ENCODE measurements at regions not wholly inside any gene's neighbourhood (a gene's known extent, or its start where the extent isn't known, plus 50 kb on each side); places are given as distances from the start of the nearest gene placed in this dataset.

DNA sequence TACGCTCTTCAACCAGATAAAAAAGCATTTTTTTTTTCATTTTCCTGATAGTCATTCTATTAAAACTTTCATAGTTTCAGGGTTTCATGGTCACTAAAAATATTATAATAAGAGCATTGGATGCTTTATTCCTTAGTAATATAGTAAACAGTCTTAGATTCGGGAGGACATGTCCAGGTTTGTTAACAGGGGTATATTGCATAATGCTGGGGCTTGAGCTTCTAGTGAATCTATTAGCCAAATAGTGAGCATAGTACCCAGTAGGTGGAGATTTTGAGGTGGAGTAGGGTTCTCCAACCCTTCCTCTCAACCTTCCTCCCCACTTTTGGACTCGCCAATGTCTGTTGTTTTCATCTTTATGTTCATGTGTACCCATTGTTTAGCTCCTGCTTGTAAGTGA lies 277.4 kb upstream of the RGS6 start:
- TF ChIP-seq, protein P1, sequence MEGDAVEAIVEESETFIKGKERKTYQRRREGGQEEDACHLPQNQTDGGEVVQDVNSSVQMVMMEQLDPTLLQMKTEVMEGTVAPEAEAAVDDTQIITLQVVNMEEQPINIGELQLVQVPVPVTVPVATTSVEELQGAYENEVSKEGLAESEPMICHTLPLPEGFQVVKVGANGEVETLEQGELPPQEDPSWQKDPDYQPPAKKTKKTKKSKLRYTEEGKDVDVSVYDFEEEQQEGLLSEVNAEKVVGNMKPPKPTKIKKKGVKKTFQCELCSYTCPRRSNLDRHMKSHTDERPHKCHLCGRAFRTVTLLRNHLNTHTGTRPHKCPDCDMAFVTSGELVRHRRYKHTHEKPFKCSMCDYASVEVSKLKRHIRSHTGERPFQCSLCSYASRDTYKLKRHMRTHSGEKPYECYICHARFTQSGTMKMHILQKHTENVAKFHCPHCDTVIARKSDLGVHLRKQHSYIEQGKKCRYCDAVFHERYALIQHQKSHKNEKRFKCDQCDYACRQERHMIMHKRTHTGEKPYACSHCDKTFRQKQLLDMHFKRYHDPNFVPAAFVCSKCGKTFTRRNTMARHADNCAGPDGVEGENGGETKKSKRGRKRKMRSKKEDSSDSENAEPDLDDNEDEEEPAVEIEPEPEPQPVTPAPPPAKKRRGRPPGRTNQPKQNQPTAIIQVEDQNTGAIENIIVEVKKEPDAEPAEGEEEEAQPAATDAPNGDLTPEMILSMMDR (IDR thresholded peaks at IDR 0.05; ENCODE audit: low read depth, low read length, missing control alignments) = no peak
- no peak for DNase-seq (ENCODE audit: extremely low read depth, low read depth)
- H3K4me3 ChIP-seq (replicated peaks; ENCODE audit: low read depth, low read length) = no peak overlapping the region

DNA sequence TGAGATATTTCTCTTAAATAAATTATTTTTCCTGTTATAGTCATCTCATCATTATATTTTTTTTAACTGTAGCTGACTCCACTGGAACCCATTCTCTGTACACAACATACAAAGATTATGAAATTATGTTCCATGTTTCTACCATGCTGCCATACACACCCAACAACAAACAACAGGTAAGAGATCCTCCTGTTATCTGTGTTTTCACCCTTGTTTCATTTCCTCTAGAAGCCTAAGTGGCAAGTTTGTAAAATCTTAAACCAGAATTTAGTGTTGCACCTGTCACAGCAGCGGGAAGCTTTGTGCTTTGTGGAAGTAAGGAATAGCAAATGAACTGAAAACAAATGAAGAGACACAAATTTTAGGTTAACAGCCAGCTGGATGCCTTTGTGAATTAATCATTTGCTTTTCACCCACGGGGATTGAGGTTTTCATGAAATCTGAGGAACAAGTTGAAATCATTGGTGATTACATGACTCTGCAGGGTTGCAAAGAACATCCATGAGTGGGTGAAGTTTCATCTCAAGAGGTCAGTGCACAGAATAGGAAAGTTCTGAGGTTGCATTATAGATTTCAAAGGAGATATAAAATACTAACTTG lies 273.9 kb upstream of the RGS6 start:
- TF ChIP-seq, protein P1 (IDR thresholded peaks at IDR 0.05; ENCODE audit: low read depth, low read length, missing control alignments) = no peak
- no peak overlapping the region for H3K4me3 ChIP-seq (replicated peaks; ENCODE audit: low read depth, low read length)
- DNase-seq (ENCODE audit: extremely low read depth, low read depth) = no peak

DNA sequence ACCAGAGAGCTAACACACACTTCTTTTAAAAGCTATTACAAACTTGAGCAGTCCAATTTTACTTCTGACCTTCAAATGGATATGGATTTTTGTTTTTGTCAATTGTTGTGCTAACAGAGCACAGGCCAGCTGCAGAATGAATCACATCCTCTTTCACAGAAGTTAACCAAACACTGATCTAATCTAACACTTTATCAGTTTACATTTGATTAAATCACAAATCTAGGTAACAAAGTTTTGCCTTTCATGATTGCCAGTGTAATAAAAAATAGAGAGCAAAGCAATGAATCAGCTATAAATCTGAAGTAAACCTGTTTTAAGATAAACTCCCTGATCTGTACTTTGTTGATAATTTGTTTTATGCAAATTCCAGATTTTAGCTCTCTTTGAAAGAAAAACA lies 273.1 kb upstream of the RGS6 start:
- H3K4me3 ChIP-seq (replicated peaks; ENCODE audit: low read depth, low read length) = no peak overlapping the region
- TF ChIP-seq, protein P1 (IDR thresholded peaks at IDR 0.05; ENCODE audit: low read depth, low read length, missing control alignments) = no peak
- DNase-seq (ENCODE audit: extremely low read depth, low read depth) = no peak

DNA sequence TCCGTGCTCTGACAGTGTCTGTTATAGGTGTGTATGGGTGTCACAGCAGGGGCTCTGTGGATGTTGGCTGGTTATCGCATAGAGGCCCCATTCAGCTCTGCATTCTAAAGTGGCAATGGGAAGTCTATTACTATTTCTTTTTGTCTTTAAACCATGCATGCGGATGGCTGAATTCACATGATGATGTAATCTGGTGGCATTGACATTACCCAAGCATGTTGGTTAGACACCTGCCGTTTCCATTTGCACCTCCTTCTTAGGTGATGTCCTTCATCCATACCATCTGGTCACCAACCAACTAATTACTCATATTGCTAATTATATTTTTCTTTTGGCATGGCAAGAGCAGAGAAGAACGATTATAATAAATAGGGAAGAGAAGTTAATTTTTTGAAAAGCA lies 270.8 kb upstream of the RGS6 start:
- H3K4me3 ChIP-seq (replicated peaks; ENCODE audit: low read depth, low read length) = no peak overlapping the region
- TF ChIP-seq, protein P1 (IDR thresholded peaks at IDR 0.05; ENCODE audit: low read depth, low read length, missing control alignments) = no peak
- no peak for DNase-seq (ENCODE audit: extremely low read depth, low read depth)

DNA sequence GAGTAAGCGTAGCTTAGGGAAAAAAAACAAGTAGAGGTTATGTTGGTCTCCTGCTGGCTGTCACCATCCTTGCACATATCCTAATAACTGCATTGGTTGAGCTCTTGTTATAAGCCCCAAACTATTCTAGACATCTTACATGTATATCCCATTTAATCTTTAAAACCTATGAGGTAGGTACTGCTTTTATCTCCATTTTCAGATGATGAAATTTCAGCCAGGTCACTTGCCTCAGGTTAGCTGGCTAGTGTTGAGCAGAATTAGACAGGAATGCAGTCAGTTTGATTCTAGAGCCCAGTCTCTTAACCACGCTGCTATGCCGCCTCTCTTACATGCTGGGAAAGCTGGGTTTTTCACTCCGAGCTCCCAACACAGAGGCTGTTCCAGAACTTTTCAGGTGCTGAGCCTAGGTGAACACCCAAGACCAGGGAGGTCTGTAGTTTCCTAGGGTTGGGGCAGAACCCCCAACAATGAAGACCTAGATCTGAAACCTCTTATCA lies 269.9 kb upstream of the RGS6 start:
- TF ChIP-seq, protein P1 (IDR thresholded peaks at IDR 0.05; ENCODE audit: low read depth, low read length, missing control alignments) = no peak
- no peak for DNase-seq (ENCODE audit: extremely low read depth, low read depth)
- H3K4me3 ChIP-seq (replicated peaks; ENCODE audit: low read depth, low read length) = no peak overlapping the region

DNA sequence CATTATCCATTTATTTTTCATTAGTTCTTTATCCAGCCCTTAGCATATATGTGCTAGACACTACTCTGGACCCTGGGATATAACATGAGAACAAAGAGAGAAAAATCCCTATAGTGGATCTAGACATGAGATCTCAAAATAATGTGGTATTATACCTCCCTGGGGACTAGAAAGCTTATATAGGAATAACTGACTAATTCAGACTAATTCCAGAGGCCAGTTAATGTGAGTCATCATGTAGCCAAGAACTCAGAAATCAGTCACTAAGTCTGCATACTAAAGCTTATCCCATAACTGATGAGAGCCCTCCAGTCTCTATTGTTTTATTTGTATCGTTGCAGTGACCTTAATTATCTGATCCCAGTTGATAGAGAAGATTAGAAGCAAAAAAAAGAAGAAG lies 267.1 kb upstream of the RGS6 start:
- H3K4me3 ChIP-seq (replicated peaks; ENCODE audit: low read depth, low read length) = no peak overlapping the region
- TF ChIP-seq, protein P1 (IDR thresholded peaks at IDR 0.05; ENCODE audit: low read depth, low read length, missing control alignments) = no peak
- no peak for DNase-seq (ENCODE audit: extremely low read depth, low read depth)

DNA sequence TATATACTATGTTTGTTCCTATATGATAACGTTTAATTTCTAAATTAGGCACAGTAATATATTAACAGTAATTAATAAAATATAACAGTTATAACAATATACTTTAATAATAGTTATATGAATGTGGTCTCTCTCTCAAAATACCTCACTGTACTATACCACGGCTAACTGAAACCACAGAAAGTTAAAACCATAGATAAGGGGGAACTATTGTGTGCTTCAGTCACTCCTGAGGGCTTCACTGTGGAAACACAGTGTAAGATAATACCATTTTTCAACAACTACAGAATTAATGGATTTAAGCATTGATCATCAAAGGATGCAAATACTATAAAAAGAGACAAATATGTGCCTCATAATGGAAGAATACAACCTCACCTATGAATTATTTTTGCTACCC lies 266.4 kb upstream of the RGS6 start:
- no peak for DNase-seq (ENCODE audit: extremely low read depth, low read depth)
- TF ChIP-seq, protein P1 (IDR thresholded peaks at IDR 0.05; ENCODE audit: low read depth, low read length, missing control alignments) = no peak
- no peak overlapping the region for H3K4me3 ChIP-seq (replicated peaks; ENCODE audit: low read depth, low read length)

Data from HFF-Myc (cell line).